NT2/D1 (cell line): ENCODE measurements at regions not wholly inside any gene's neighbourhood (a gene's known extent, or its start where the extent isn't known, plus 50 kb on each side); places are given as distances from the start of the nearest gene placed in this dataset.

Source experiments
- YY1 ChIP-seq: IDR thresholded peaks from 2 replicates; pipeline ENCODE4 v1.6.1; 2011; ENCODE audit not compliant: insufficient read length, insufficient read depth
- ZNF274 ChIP-seq: IDR thresholded peaks from 2 replicates; pipeline ENCODE4 v1.6.1; 2011; ENCODE audit warnings: mild to moderate bottlenecking, low read depth, low read length

GRCh38 chr19:20351244-20351643 lies 184.2 kb downstream of the ZNF486 start:
- TF ChIP-seq ZNF274 (no peak), YY1 (no peak)
